Skeletal muscle tissue (tissue), 3 donors: ENCODE measurements at regions not wholly inside any gene's neighbourhood (a gene's known extent, or its start where the extent isn't known, plus 50 kb on each side); places are given as distances from the start of the nearest gene placed in this dataset.
"Not testable (repeated sequence)": the region's sequence is repeated elsewhere in the genome, so short reads cannot be mapped to it uniquely, and the experiment has no call there.

Source experiments
- H3K27ac ChIP-seq: one replicate; pipeline ENCODE4 v1.7.0; 2013; ENCODE audit warnings: mild to moderate bottlenecking, low read depth, low read length, inconsistent platforms
- H3K27me3 ChIP-seq, 3 donors: one replicate each; pipeline ENCODE4 v1.7.0; 2013; ENCODE audit warnings: low read length in 3 of 3; ENCODE audit not compliant: control insufficient read depth in 3 of 3, insufficient read depth in 3 of 3
- H3K36me3 ChIP-seq, 3 donors: one replicate each; pipeline ENCODE4 v1.7.0; 2013; ENCODE audit warnings: low read length in 3 of 3; ENCODE audit not compliant: control insufficient read depth in 3 of 3, insufficient read depth in 3 of 3
- H3K4me1 ChIP-seq, 3 donors: one replicate each; pipeline ENCODE4 v1.7.0; 2013; ENCODE audit warnings: low read length in 3 of 3, mild to moderate bottlenecking in 3 of 3; ENCODE audit not compliant: control insufficient read depth in 3 of 3, insufficient read depth in 3 of 3
- H3K4me3 ChIP-seq, 3 donors: one replicate each; pipeline ENCODE4 v1.7.0; 2013; ENCODE audit warnings: low read length in 3 of 3
- H3K9ac ChIP-seq, 3 donors: one replicate each; pipeline ENCODE4 v1.7.0; 2013; ENCODE audit warnings: low read length in 3 of 3, mild to moderate bottlenecking in 3 of 3, moderate library complexity in 2 of 3, low read depth in 1 of 3
- H3K9me3 ChIP-seq, 3 donors: one replicate each; pipeline ENCODE4 v1.7.0; 2013; ENCODE audit warnings: low read length in 3 of 3; ENCODE audit not compliant: control insufficient read depth in 3 of 3
- donor health status: Osteomylitis.

DNA sequence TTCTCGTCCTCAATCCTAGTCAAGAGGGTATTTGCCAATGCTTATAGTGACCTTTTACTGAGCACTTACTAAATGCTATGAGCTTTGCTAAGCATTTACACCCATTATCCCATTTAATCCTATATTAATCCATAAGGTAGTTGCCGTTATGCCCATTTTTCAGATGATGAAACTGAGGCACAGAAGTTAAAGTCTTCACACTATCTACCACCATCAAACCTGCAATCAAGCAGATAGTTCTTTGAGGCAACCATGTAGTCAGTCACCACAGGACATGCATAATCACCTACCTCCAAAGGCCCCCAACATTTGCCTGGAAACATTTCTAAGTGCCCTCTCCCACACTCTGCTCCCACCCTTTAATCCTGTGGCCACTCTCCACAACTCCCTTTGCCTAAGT lies 149.6 kb downstream of the LY86 start:
- Histone ChIP-seq H3K4me1 (peaks cover 18 to 45% (median 25%) of the 10 kb centered on the region in 3 donors), H3K4me3 (no peak overlapping the region), H3K9me3 (no peaks in the 10 kb centered on the region), H3K36me3 (no peaks in the 10 kb centered on the region), H3K9ac (no peak overlapping the region), H3K27ac (no peak overlapping the region), H3K27me3 (no peaks in the 10 kb centered on the region)

DNA sequence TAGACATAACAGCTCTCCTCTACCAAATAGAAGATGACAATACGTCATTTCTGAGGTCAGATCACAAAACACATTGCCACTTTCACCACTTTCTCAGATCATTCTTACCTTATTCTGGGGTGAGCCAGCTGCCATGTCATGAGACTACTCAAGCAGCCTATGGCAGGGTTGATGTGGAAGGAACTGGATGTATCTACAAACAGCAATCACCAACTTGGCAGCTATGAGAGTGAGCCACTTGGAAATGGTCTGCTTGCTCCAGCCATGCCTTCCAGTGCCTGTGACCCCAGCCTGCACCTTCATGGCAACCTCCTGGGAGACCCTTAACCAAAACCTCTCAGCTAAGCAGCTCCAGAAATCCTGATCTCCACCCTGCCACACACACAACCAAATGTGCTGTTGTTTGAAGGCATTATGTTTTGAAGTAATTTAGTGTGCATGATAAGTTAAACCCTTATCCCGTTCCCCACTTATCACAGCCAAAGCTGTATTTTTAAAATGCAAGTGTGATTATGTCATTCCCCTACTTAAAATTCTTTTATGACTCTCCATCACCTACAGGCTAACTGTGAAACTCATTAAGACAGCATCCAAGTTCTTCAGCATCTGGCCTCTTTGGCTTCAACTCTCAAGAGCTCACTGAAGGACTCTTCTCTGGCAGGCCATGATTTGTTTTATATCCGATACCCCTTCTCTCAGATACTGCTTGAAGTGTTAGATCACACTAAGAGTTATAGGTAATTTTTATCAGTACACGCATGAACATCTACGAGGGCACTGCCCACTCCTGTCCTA lies 150.6 kb downstream of the LY86 start:
- H3K9me3 ChIP-seq = no peaks in the 10 kb centered on the region
- H3K36me3 ChIP-seq = no peaks in the 10 kb centered on the region
- H3K4me1 ChIP-seq = peaks cover 14 to 37% (median 25%) of the 10 kb centered on the region in 3 donors
- H3K4me3 ChIP-seq = no peak overlapping the region
- H3K27me3 ChIP-seq = no peaks in the 10 kb centered on the region
- no peak overlapping the region for H3K9ac ChIP-seq
- H3K27ac ChIP-seq = no peak overlapping the region

DNA sequence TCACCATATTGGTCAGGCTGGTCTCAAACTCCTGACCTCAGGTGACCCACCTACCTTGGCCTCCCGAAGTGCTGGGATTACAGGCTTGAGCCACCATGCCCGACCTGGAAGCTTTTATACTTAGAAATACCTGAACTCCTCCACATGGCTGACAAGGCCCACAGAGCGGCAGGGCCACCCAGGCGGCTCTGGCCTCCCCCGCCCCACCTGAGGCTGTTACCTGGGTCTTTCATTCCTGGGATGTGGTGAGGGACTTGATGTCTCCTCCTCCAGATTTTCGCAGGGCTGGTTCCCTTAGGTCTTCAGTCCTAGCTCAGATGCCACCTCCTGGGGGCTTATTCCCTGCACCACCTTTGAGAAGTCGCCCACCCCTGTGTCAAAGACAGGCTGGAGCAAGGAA lies 152.1 kb downstream of the LY86 start:
- H3K27ac ChIP-seq = peak overlapping the region; percentile 41
- no peaks in the 10 kb centered on the region for H3K36me3 ChIP-seq
- no peaks in the 10 kb centered on the region for H3K27me3 ChIP-seq
- no peak overlapping the region for H3K9ac ChIP-seq
- no peaks in the 10 kb centered on the region for H3K9me3 ChIP-seq
- H3K4me1 ChIP-seq = peaks cover 14 to 27% (median 23%) of the 10 kb centered on the region in 3 donors
- no peak overlapping the region for H3K4me3 ChIP-seq

DNA sequence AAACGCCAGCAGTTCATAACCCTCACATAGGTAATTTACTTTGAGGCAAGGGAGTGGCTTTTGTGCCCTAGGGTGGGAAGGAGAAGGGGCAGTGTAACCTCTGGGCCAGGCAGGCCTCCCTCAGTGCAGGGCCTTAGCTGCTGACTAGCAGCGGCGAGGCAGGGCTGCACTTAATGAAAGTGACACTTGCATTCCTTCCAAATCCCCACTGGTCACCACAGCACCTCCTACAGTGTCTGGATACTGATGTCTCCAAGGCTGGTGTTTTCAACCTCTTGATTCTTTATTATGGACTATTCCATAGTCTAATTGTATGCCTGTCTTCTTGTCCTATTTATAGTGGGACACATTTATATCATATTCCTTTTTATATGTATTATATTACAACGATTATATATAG lies 152.7 kb downstream of the LY86 start:
- Histone ChIP-seq H3K27ac (peak overlapping the region; percentile 41), H3K9me3 (no peaks in the 10 kb centered on the region), H3K4me3 (no peak overlapping the region), H3K9ac (peak overlapping the region in 2 of 3 donors; percentile 53 to 62), H3K4me1 (peaks cover 14 to 32% (median 27%) of the 10 kb centered on the region in 3 donors), H3K27me3 (no peaks in the 10 kb centered on the region), H3K36me3 (no peaks in the 10 kb centered on the region)

DNA sequence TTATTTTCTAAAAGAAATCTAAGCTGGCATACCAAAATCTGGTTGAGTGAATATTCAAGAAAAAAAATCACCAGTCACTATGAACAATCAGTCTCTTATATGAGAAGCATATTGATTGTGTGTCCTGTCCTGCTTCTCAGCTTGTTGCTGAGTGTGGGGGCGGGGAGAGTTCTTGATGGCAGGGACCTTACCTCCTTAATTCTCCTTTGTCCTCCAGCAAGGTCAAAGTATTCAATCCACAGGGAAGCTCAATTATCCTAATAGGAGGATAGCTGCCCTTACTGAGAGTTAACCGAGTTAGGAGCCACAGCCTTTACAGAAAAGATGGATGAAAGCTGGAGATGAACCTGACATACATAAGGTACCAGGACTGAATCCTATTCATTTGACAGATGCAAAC lies 154.0 kb downstream of the LY86 start:
- H3K4me1 ChIP-seq = peaks cover 16 to 35% (median 28%) of the 10 kb centered on the region in 3 donors
- no peaks in the 10 kb centered on the region for H3K27me3 ChIP-seq
- H3K27ac ChIP-seq = no peak overlapping the region
- no peaks in the 10 kb centered on the region for H3K36me3 ChIP-seq
- H3K9me3 ChIP-seq = no peaks in the 10 kb centered on the region
- H3K4me3 ChIP-seq = no peak overlapping the region
- H3K9ac ChIP-seq = no peak overlapping the region

DNA sequence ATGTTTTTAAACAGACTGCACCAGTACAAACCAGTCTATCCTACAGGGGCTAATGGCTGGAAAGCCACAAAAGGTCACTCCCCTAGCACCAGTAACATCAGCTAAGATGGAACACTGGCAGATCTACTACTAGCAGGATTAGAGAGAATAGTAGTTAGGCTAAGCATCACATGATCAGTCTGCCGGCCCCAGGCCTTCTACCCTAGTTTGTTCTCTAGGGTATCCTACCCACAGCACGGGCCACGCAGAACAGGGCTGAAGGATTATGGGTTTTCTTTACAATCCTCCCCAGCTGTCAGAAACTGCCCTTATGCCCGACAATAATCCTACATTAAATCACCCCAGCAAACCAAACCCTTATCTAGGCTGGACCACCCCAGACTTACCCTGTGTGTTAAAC lies 156.0 kb downstream of the LY86 start:
- Histone ChIP-seq H3K36me3 (no peaks in the 10 kb centered on the region), H3K9me3 (no peaks in the 10 kb centered on the region), H3K4me1 (peaks cover 31 to 51% (median 41%) of the 10 kb centered on the region in 3 donors)

DNA sequence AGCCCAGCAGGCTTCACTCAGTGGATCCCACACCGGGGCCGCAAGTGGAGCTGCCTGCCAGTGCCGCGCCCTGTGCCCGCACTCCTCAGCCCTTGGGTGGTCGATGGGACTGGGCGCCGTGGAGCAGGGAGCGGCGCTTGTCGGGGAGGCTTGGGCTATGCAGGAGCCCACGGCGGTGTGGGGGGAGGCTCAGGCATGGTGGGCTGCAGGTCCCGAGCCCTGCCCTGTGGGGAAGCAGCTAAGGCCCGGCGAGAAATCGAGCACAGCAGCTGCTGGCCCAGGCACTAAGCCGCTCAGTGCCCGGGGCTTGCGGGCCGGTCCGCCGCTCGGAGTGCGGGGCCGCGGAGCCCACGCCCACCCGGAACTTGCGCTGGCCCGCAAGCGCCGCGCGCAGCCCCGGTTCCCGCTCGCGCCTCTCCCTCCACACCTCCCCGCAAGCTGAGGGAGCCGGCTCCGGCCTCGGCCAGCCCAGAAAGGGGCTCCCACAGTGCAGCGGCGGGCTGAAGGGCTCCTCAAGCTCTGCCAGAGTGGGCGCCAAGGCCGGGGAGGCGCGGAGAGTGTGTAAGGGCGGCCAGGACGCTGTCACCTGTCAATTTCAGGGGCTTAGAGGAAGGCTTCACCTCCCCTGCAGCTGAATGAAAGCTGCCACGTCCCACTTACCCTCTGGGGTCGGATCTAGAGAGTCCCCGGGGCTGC lies 157.3 kb downstream of the LY86 start:
- H3K4me3 ChIP-seq = peak overlapping the region; percentile 59 to 74 (median 63)
- peak overlapping the region; percentile 51 to 92 (median 85) for H3K9ac ChIP-seq

More for the DNA sequence above, 156.0 kb downstream of the LY86 start:
- H3K9ac ChIP-seq = no peak overlapping the region
- no peak overlapping the region for H3K4me3 ChIP-seq
- H3K27me3 ChIP-seq = no peaks in the 10 kb centered on the region
- no peak overlapping the region for H3K27ac ChIP-seq

DNA sequence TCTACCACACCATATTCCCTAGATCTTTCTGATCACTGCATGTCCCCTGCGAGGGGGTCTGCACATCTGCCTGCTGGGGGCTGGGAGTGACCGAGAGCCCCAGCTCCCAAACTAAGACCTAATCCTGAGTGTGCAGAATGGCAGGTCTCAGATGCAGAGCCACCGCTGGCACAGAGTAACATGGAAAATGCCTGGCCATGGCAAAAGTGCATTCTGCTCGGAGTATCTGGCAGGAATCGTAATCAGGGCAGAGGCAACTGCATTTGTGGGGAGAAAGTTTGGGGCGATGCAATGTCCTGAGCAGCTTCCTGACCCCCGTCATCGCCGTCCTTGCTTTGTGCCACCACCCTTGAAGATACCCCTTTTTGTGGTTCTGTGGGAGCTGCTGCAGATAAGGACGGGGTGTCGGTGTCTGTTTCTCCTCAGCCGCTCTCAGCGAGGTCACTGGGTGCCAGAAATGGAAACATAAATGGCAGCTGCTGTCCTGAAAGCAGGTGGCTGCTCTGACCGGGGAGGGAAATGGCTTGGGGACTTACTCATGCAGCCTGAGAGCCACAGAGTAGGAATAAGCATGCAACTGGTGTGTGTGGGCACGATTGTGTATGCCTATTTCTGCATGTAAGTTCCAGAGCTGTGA lies 157.9 kb downstream of the LY86 start:
- H3K9ac ChIP-seq = peak overlapping the region; percentile 51 to 92 (median 85)
- peak overlapping the region; percentile 59 to 74 (median 63) for H3K4me3 ChIP-seq
- H3K27ac ChIP-seq = peak overlapping the region; percentile 95

More for the DNA sequence above, 157.3 kb downstream of the LY86 start:
- not testable (repeated sequence) for H3K9me3 ChIP-seq, H3K27me3 ChIP-seq, H3K36me3 ChIP-seq
- Histone ChIP-seq H3K4me1 (peaks cover 40 to 60% (median 52%) of the 10 kb centered on the region in 3 donors), H3K27ac (peak overlapping the region; percentile 95)

DNA sequence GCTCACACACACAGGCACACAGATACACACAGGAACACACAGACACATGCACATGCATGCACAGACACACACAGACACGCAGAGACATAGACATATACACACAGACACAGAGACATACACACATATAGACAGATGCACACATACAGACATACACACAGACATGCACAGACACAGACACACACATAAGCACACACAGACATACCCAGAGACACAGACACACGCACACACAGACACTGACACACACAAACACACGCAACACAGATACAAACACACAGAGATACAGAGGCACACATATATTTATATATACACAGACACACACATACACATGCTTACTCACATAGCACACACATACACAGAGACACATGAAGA lies 158.4 kb downstream of the LY86 start:
- peak overlapping the region; percentile 95 for H3K27ac ChIP-seq
- peak overlapping the region; percentile 15 to 92 (median 85) for H3K9ac ChIP-seq
- H3K9me3 ChIP-seq = no peaks in the 10 kb centered on the region
- no peaks in the 10 kb centered on the region for H3K36me3 ChIP-seq
- no peaks in the 10 kb centered on the region for H3K27me3 ChIP-seq
- peak overlapping the region; percentile 59 to 74 (median 63) for H3K4me3 ChIP-seq
- peaks cover 45 to 63% (median 56%) of the 10 kb centered on the region in 3 donors for H3K4me1 ChIP-seq

More for the DNA sequence above, 157.9 kb downstream of the LY86 start:
- Histone ChIP-seq H3K4me1 (peaks cover 43 to 61% (median 55%) of the 10 kb centered on the region in 3 donors), H3K9me3 (no peaks in the 10 kb centered on the region), H3K36me3 (no peaks in the 10 kb centered on the region), H3K27me3 (no peaks in the 10 kb centered on the region)
